ENCODE measurements at regions not wholly inside any gene's neighbourhood (a gene's known extent, or its start where the extent isn't known, plus 50 kb on each side); places are given as distances from the start of the nearest gene placed in this dataset.
"Not testable (repeated sequence)": the region's sequence is repeated elsewhere in the genome, so short reads cannot be mapped to it uniquely, and the experiment has no call there.

DNA sequence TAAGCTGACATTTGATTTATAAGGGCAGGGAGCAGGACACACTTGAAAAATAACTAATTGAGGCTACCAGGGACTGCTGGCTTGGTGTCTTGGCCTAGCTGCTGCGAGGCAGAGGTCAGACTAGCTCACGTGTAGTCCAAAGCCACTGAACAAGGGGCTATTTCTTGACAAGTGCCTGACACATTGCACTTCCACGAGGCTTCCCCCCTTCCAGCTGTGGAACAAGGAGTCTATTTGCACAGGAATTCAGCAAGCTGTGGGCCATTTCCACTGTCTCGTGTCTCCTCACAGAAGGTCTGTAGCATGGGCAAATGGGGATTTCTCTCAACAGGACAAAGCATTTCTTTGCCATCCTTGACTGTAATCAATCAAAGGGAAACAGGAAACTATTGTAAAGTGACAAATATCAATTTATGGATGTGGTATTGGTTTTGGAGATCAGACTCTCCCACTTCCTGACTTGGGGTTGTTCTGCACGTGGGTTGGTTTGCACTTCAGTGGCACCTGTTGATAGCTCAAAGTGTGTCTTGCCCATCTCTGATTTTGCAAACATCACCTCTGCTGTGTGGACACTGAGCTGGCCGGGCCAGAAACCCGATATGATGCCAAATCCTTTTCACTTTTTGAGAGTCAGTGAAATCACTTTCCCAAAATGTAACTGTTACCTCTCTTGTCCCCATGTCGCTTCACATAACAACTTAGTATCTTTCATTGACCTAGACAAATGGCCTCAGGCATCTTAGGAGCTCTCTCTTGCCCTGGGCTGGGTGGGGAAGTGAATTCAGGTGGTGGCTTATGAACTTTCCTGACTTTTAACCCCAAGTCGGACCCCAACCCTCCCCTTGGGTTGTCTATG is 107.4 kb upstream of the MAMLD1 start:
- no peak for DNase-seq

DNA sequence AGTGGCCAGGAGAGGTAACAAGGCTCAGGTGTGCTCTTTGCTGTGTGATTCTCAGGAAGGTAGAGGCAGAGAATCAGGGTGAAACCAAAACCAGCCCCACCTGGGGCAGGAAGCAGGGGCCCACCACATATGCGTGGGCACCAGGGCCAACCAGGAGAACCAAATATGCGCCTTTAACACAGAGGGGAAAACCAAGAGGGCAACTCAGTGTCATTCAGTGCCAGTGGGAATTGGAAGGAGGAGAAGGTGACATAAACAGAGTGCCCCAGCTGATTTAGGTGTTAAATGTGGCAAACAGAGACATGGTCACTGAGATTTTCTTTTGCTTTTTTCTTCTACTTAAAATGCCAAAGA is 106.8 kb upstream of the MAMLD1 start:
- DNase-seq = no peak

- no peak for DNase-seq
Observed at GRCh38 chrX:150257353-150258175, 105.6 kb upstream of the MAMLD1 start.

DNA sequence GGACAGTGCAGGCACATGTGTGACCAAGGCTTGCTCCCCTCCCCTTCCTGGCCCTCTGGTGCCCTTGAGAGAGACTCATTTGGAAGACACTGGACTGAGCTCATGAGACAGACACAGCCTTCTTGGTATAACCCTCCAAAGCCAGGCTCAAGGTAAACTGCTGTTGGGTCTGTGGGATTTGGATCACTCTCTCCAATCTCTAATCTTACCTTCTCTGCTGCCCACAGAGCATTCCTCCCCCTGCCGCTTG is 105.0 kb upstream of the MAMLD1 start:
- no peak for DNase-seq

DNA sequence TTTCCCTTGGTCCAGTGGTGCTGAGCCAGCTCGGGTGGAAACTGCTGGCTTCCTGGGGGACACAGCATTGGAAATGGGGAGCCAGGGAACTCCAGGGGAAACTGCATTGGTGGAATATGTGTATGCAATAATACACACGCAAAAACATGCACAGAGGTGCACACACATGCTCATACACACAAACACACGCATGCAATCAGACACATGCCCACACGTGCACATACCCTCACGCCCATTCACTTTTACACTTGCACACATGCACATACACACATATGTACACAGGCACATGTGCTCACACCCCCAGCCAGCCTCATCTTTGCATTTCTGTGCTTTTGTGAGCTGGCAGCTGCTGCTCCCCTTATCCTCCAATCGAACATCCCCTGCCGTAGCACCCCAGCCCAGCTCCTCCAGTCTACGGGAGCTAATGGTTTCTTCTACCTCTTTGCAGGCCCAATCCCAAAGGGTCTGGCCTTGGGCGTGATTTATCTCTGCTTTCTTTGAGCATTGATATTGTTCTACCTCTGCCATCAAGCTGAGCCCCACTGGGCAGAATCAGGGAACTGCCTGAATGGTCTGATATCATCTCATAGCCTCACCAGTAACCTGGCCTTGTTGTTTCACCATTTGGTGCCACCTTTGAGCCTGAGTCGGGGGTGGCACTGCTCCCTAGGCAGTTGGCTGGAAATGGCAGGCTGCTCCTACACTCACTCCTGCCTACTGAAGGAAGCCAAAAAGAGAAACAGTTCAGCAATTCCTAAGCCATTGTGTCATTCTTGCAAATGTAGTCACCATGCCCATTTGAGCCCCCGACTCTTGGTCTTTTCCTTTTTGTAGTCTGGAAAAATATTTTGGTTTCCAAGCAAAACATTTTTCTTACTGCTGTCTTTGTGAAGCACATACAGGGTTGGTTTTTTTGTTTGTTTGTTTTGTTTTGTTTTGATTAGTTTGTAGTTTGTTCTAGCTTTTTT is 104.4 kb upstream of the MAMLD1 start:
- DNase-seq = no peak

DNA sequence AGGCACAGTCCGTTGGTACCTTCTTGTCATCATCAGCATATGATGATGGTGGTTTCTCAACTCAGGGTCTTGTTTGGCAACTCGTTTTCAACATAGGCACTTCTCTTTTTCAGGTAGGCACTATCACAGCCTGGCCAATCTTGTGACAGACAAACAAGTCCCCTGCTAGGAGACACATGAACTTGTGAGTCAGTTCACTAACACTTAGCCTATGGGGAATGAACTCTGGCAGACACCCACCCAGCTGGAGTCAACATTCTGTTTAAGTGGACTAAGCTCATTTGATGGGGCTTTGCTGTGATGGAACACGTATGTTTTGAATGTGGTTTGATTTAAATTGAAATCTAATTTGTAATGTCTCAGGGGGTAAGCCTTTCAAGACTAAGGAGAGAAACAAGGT is 100.7 kb upstream of the MAMLD1 start:
- DNase-seq = no peak

DNA sequence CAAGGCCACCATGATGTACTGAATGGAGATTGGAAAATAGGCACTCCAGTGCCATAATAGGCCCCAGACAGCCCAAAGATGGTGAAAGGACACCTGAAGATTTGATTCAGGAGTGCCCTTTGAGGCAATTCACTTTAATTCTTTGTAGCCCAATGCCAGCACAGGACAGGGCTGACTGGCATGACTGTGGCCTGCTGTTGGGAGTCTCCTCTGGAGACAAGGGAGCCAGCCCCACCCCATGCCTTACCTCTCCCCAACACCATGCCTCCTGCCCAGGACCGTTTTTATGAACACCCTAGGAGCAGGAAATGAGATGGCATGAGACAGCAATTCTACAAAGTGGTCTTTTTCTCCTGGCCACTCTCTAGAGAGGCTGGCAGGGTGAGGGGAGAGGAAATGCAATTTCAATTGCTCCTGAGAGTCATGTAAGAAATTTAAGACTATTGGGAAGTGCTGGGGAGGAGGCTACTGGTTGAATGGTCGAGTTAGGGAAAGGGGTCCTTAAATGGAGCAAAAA is 94.2 kb upstream of the MAMLD1 start:
- DNase-seq = no peak

DNA sequence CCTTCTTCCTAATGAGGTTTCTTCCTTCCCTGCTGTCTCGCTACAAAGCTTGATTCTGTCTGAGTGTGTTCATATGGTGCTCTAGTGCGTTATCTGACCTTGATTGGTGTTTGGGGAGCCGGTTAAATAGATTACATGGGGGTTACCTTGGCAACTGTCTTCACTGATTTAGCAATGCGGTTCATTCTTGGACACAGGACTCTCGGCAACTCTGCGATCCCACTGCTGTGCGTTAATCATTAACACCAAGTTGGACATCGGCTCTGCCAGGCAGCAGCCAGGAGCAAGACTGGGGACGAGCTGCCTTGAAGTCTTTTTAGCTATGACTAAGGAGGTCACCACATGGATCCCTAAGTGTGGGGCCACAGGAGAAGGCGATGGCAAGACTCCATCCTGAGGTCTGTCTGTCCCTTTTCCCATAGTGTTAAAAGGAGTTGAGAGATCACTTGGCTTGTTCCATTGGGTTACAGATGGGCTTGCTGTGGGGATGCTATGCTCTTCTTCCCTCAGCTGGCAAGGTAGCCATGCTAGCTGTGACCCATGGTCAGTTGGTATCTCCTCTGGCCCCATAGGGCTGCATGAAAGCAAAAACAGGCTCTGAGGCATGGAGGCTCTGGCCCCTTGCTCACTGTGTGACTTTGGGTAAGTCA is 93.4 kb upstream of the MAMLD1 start:
- no peak for DNase-seq

GRCh38 chrX:150270622-150271021 is 92.5 kb upstream of the MAMLD1 start:
- DNase-seq = no peak

- not testable (repeated sequence) for DNase-seq
Observed at GRCh38 chrX:150273575-150274294, 89.4 kb upstream of the MAMLD1 start.

- DNase-seq = no peak
Observed at GRCh38 chrX:150282953-150283352, 80.2 kb upstream of the MAMLD1 start.

DNA sequence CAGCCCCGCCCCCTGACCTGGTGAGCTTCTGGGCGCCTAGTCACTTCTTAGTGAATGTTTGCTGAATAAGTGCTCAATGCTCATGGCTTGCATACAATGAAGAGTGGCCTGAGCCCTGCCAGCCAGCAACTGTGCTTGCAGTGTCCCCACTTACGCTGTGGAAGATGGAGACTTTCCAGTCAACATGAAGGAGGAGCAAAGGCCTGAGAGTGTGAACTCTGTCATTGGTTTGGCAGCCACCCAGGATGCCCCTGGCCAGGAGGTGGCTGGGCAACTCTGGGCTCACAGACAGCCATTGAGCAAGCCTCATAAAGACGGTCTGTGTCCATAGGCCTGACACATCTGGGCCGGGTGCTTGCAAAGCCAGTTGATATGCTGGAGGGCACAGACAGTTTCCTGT is 72.1 kb upstream of the MAMLD1 start:
- DNase-seq = no peak

DNA sequence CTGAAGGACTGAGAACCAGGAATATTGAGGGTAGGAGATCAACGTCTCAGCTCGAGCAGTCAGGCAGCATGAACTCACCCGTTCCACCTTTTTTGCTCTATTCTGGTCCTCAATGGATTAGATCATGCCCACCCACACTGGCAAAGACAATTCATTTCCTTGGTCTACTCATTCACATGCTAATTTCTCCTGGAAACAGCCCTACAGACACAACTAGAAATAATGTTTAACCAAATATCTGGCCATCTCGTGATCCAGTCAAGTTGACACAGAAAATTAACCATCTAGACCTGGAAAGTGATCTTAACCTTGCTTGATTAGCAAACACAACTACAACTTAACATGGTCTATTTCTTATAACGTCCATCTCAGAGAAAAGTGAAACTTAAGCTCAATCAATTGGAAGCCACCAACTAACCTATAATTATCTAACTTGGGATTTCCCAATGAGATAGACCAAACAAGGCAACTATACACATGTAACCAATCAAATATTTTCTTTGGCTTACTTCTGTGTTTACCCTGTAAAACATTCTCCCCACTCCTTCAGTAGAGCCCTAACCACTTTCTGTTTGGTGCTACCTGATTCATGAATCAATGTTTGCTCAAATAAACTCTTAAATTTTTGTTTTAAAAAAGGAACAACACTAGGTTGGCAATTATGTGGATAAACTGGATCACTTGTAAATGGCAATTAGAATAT is 69.7 kb upstream of the MAMLD1 start:
- no peak for DNase-seq

- no peak for DNase-seq
Observed at GRCh38 chrX:150298841-150299551, 64.1 kb upstream of the MAMLD1 start.

DNA sequence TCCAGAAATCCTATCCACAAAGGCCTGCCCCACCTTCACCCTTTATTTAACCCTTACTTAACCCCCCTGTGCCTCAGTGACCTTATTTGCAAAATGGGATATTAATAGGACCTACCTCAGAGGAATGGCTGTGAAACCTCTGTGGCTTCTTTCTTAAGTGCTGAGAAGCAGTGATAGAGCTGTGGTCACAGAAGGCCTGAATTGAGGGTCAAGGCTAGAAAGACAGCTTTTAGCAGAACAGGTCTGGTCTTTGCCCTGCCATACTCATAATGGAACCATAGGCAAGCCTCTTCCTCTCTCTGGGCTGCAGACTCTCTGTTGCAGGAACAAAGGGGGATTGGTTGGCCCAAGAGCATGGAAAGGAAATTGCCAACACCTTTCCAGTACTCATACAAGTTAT is 63.5 kb upstream of the MAMLD1 start:
- no peak for DNase-seq

GRCh38 chrX:150303386-150304097 is 59.6 kb upstream of the MAMLD1 start:
- DNase-seq = no peak

DNA sequence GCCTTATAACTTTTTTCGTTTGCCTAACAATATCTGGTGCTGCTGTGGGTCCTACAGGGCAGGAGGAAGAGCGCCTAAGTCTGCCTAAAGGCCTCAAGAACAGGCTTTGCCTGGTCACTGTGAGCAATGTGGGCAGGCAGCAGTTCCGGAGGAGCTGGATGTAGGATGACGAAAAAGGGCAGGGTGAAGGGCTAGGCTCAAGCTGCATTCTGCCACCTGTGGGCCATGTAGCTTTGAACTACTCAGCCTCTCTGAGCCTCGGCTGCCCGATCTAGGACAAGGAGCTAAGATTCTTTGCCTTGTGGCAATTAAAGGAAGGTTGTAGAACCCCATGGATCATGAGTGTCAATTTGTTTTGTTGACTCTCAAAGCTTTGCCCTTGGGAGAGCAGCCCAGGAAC is 57.1 kb upstream of the MAMLD1 start:
- no peak for DNase-seq

- DNase-seq = no peak
Observed at GRCh38 chrX:150308041-150308440, 55.1 kb upstream of the MAMLD1 start.

GRCh38 chrX:150308532-150309157 is 54.5 kb upstream of the MAMLD1 start:
- no peak for DNase-seq
